Sigmoid colon (tissue), 6 donors: ENCODE measurements at regions not wholly inside any gene's neighbourhood (a gene's known extent, or its start where the extent isn't known, plus 50 kb on each side); places are given as distances from the start of the nearest gene placed in this dataset.
"Not testable (repeated sequence)": the region's sequence is repeated elsewhere in the genome, so short reads cannot be mapped to it uniquely, and the experiment has no call there.

Source experiments
- DNase-seq: peaks from one replicate; pipeline ENCODE4 v3.0.0-alpha.2; 2019
- H3K27ac ChIP-seq, 4 donors: fragments of 200-600 bp; sonication (generic); one replicate each; pipeline ENCODE4 v1.5.1; 2016 to 2019; ENCODE audit warnings: mild to moderate bottlenecking in 1 of 4
- H3K27me3 ChIP-seq, 3 donors: fragments of 200-600 bp; sonication (generic); one replicate each; pipeline ENCODE4 v1.5.1; 2019; ENCODE audit warnings: mild to moderate bottlenecking in 1 of 3
- H3K36me3 ChIP-seq, 4 donors: fragments of 200-600 bp; sonication (generic); one replicate each; pipeline ENCODE4 v1.5.1; 2016 to 2019
- H3K4me1 ChIP-seq, 4 donors: fragments of 200-600 bp; sonication (generic); one replicate each; pipeline ENCODE4 v1.5.1; 2017 to 2019
- H3K4me3 ChIP-seq, 4 donors: fragments of 200-600 bp; sonication (generic); one replicate each; pipeline ENCODE4 v1.5.1; 2017 to 2019; ENCODE audit warnings: mild to moderate bottlenecking in 2 of 4, moderate library complexity in 1 of 4
- H3K9me3 ChIP-seq, 4 donors: fragments of 200-600 bp in 3 of 4; sonication (generic) in 3 of 4; one replicate each; pipeline versions ENCODE4 v1.5.1 to v1.6.1; 2013 to 2019
- CTCF ChIP-seq, 4 experiments: fragments of 450-650 bp in 3 of 4; fragments of 200-600 bp in 1 of 4; IDR thresholded peaks; one replicate each; pipeline ENCODE4 v1.5.1; 2016 to 2019; ENCODE audit warnings: antibody characterized with exemption in 4 of 4, mild to moderate bottlenecking in 3 of 4, moderate library complexity in 2 of 4
- EP300 ChIP-seq, 4 donors: sonication (generic); formaldehyde crosslinking; IDR thresholded peaks; one replicate each; pipeline ENCODE4 v1.6.1; 2017; ENCODE audit warnings: antibody characterized with exemption in 4 of 4
- POLR2A ChIP-seq, 2 donors: fragments of 450-650 bp; IDR thresholded peaks; one replicate each; pipeline ENCODE4 v1.6.1; 2016; ENCODE audit warnings: antibody characterized with exemption in 2 of 2, mild to moderate bottlenecking in 2 of 2, moderate library complexity in 2 of 2
- POLR2AphosphoS5 ChIP-seq, 4 donors: sonication (generic); formaldehyde crosslinking; IDR thresholded peaks; one replicate each; pipeline ENCODE4 v1.6.1; 2017; ENCODE audit warnings: antibody characterized with exemption in 4 of 4
- WGBS, 2 donors: extraction: QIAGEN DNeasy Blood & Tissue Kit; methylation state at CpG; one replicate each; pipeline ENCODE4 v1.1.7; 2013; 5-methylcytosine and 5-hydroxymethylcytosine counted together
- intact Hi-C: fragments of 100-400 bp; cut with DNase I; formaldehyde crosslinking; loops from one replicate; pipeline ENCODE4 v1.15.1; 2023
- donor health status: healthy with polysubstance abuse.
- donor health status: healthy.

- TF ChIP-seq CTCF (IDR thresholded peaks at IDR 0.05) (no peak), POLR2A (IDR thresholded peaks at IDR 0.05) (no peak), POLR2AphosphoS5 (IDR thresholded peaks at IDR 0.05) (no peak), EP300 (IDR thresholded peaks at IDR 0.05) (no peak)
- no peak overlapping the region for H3K4me3 ChIP-seq
- H3K36me3 ChIP-seq = no peaks in the 10 kb centered on the region
- no peak overlapping the region for H3K27ac ChIP-seq
- no peak for DNase-seq
- no peaks in the 10 kb centered on the region for H3K4me1 ChIP-seq
- H3K9me3 ChIP-seq = peaks cover 0 to 5% (median 0%) of the 10 kb centered on the region in 4 donors
- 90 to 94% methylated on average over 2 of the region's 2 CpGs for WGBS, 2 donors
- intact Hi-C loops = no loop called here
- no peaks in the 10 kb centered on the region for H3K27me3 ChIP-seq
Measured at GRCh38 chr1:173318788-173319187, 111.7 kb upstream of the TNFSF4 start.

- H3K27me3 ChIP-seq, H3K36me3 ChIP-seq, intact Hi-C loops, H3K4me3 ChIP-seq, DNase-seq, H3K27ac ChIP-seq, H3K9me3 ChIP-seq, H3K4me1 ChIP-seq: not testable (repeated sequence)
- 93 to 95% methylated on average over 2 of the region's 2 CpGs for WGBS, 2 donors
Measured at GRCh38 chr1:173324352-173324751, 117.2 kb upstream of the TNFSF4 start.

- H3K27ac ChIP-seq, H3K4me3 ChIP-seq, H3K36me3 ChIP-seq, H3K27me3 ChIP-seq, DNase-seq, intact Hi-C loops, H3K9me3 ChIP-seq: not testable (repeated sequence)
- H3K4me1 ChIP-seq = peaks cover 0 to 18% (median 0%) of the 10 kb centered on the region in 4 donors
- 87 to 93% methylated on average over 3 of the region's 3 CpGs for WGBS, 2 donors
Measured at GRCh38 chr1:173327987-173328386, 120.9 kb upstream of the TNFSF4 start.

- no peaks in the 10 kb centered on the region for H3K36me3 ChIP-seq
- H3K9me3 ChIP-seq = no peaks in the 10 kb centered on the region
- 75 to 78% methylated on average over 1 of the region's 1 CpG for WGBS, 2 donors
- no peaks in the 10 kb centered on the region for H3K27me3 ChIP-seq
- peaks cover 0 to 18% (median 0%) of the 10 kb centered on the region in 4 donors for H3K4me1 ChIP-seq
- no peak for DNase-seq
- intact Hi-C loops = no loop called here
- TF ChIP-seq POLR2AphosphoS5 (IDR thresholded peaks at IDR 0.05) = no peak
- TF ChIP-seq POLR2A (IDR thresholded peaks at IDR 0.05) = no peak
- TF ChIP-seq EP300 (IDR thresholded peaks at IDR 0.05) = no peak
- TF ChIP-seq CTCF (IDR thresholded peaks at IDR 0.05) = no peak
- no peak overlapping the region for H3K27ac ChIP-seq
- H3K4me3 ChIP-seq = no peak overlapping the region
Measured at GRCh38 chr1:173328961-173329360, 121.8 kb upstream of the TNFSF4 start.

- 52 to 74% methylated on average over 1 of the region's 1 CpG for WGBS, 2 donors
- Histone ChIP-seq H3K27me3 (no peaks in the 10 kb centered on the region), H3K9me3 (no peaks in the 10 kb centered on the region), H3K36me3 (no peaks in the 10 kb centered on the region), H3K27ac (no peak overlapping the region), H3K4me1 (peaks cover 0 to 18% (median 0%) of the 10 kb centered on the region in 4 donors), H3K4me3 (no peak overlapping the region)
- intact Hi-C loops = no loop called here
- no peak for DNase-seq
- TF ChIP-seq EP300 (IDR thresholded peaks at IDR 0.05) (no peak), CTCF (IDR thresholded peaks at IDR 0.05) (no peak), POLR2A (IDR thresholded peaks at IDR 0.05) (no peak), POLR2AphosphoS5 (IDR thresholded peaks at IDR 0.05) (no peak)
Measured at GRCh38 chr1:173329726-173330125, 122.6 kb upstream of the TNFSF4 start.

- DNase-seq = no peak
- Histone ChIP-seq H3K36me3 (no peaks in the 10 kb centered on the region), H3K27ac (peak overlapping the region in 2 of 4 donors; percentile 12 to 51), H3K4me3 (no peak overlapping the region), H3K27me3 (no peaks in the 10 kb centered on the region), H3K4me1 (peaks cover 0 to 18% (median 0%) of the 10 kb centered on the region in 4 donors), H3K9me3 (no peaks in the 10 kb centered on the region)
- intact Hi-C loops = no loop called here
- WGBS, 2 donors = 95 to 99% methylated on average over 3 of the region's 3 CpGs
- TF ChIP-seq EP300 (IDR thresholded peaks at IDR 0.05) = no peak
- no peak for TF ChIP-seq CTCF (IDR thresholded peaks at IDR 0.05)
- no peak for TF ChIP-seq POLR2AphosphoS5 (IDR thresholded peaks at IDR 0.05)
- TF ChIP-seq POLR2A (IDR thresholded peaks at IDR 0.05) = no peak
Measured at GRCh38 chr1:173330149-173330951, 123.2 kb upstream of the TNFSF4 start.

GRCh38 chr1:173330952-173331548 lies 123.9 kb upstream of the TNFSF4 start:
- peak overlapping the region in 3 of 4 donors; percentile 12 to 51 (median 51) for H3K27ac ChIP-seq
- WGBS, 2 donors = 70 to 86% methylated on average over 10 of the region's 10 CpGs
- H3K36me3 ChIP-seq, H3K27me3 ChIP-seq, H3K4me3 ChIP-seq, H3K9me3 ChIP-seq, DNase-seq, intact Hi-C loops: not testable (repeated sequence)
- peaks cover 0 to 18% (median 0%) of the 10 kb centered on the region in 4 donors for H3K4me1 ChIP-seq
